ENCODE measurements at regions not wholly inside any gene's neighbourhood (a gene's known extent, or its start where the extent isn't known, plus 50 kb on each side); places are given as distances from the start of the nearest gene placed in this dataset.

- no peak for ATAC-seq (ENCODE audit: low read depth)
- in situ Hi-C loops (cut with MboI; ENCODE audit: low sequenced_read_pairs), result no loop called here
- ChIA-PET CTCF (no interaction called here), POLR2A (ENCODE audit: unreplicated experiment) (no interaction called here)
- H2BK120ac ChIP-seq (ENCODE audit: low read depth, low read length), result no peak overlapping the region
- H3K14ac ChIP-seq (replicated peaks; ENCODE audit: low read depth, low read length), result no peak overlapping the region
- H3K9ac ChIP-seq (ENCODE audit: low read depth, low read length), result no peak overlapping the region
- no CpG with 5 or more reads among the region's 2 CpGs for WGBS, 2 experiments (ENCODE audit: extremely low coverage in 2 of 2, insufficient read length in 1 of 2)
- no peak overlapping the region for H3K4me3 ChIP-seq (ENCODE audit: insufficient read depth, low read depth, low read length)
- H4K20me1 ChIP-seq (ENCODE audit: insufficient read depth, low read length), result no peaks in the 10 kb centered on the region
- H3K23ac ChIP-seq (ENCODE audit: low read depth, low read length), result no peak overlapping the region
- dilution Hi-C loops (cut with HindIII; ENCODE audit: low sequenced_read_pairs, unreplicated experiment), result no loop called here
- H3K18ac ChIP-seq (ENCODE audit: low read depth, low read length), result no peak overlapping the region
- no peak overlapping the region for H2BK20ac ChIP-seq (ENCODE audit: low read depth, low read length)
- H3K9me1 ChIP-seq (ENCODE audit: insufficient read depth, low read length), result no peaks in the 10 kb centered on the region
- no peak overlapping the region for H2BK5ac ChIP-seq (ENCODE audit: low read depth, low read length, poor library complexity, severe bottlenecking)
- H3K36me3 ChIP-seq (ENCODE audit: control insufficient read depth, insufficient read depth, low read length), result no peaks in the 10 kb centered on the region
- no peak overlapping the region for H3K27ac ChIP-seq (ENCODE audit: insufficient read depth, low read length)
- no peak overlapping the region for H3K56ac ChIP-seq (ENCODE audit: extremely low read depth, insufficient read depth, low read length)
- no peak overlapping the region for H4K5ac ChIP-seq (ENCODE audit: low read depth, low read length)
- H2BK15ac ChIP-seq (ENCODE audit: low read depth, low read length), result no peak overlapping the region
- no peak for DNase-seq
- no peak overlapping the region for H2AK5ac ChIP-seq (ENCODE audit: low read depth, low read length)
- no peak overlapping the region for H4K91ac ChIP-seq (ENCODE audit: insufficient read depth, low read depth, low read length)
- no peak overlapping the region for H2AFZ ChIP-seq (replicated peaks; ENCODE audit: low read length, poor library complexity)
- no peaks in the 10 kb centered on the region for H3K27me3 ChIP-seq (ENCODE audit: control insufficient read depth, insufficient read depth, low read length)
- no peaks in the 10 kb centered on the region for H3K9me3 ChIP-seq (ENCODE audit: control insufficient read depth, insufficient read depth, low read length)
- TF ChIP-seq NFE2L2 (IDR thresholded peaks at IDR 0.05; ENCODE audit: low read depth, low read length) (no peak), BHLHE40 (IDR thresholded peaks at IDR 0.05; ENCODE audit: low read depth, low read length) (no peak), RCOR1 (IDR thresholded peaks at IDR 0.05; ENCODE audit: insufficient replicate concordance, low read length) (no peak)
- no peaks in the 10 kb centered on the region for H3K79me1 ChIP-seq (ENCODE audit: low read depth in 1 of 2, low read length in 2 of 2)
- no peak overlapping the region for H3K4me2 ChIP-seq (ENCODE audit: low read depth, low read length)
- BruUV-seq (replicated peaks), result no TSS peak
- intact Hi-C loops (cut with micrococcal nuclease), result no loop called here
- H3K4me1 ChIP-seq (ENCODE audit: control insufficient read depth, insufficient read depth, low read length), result no peaks in the 10 kb centered on the region
- H4K8ac ChIP-seq (ENCODE audit: low read depth in 2 of 2, low read length in 2 of 2), result no peak overlapping the region
- H2AK9ac ChIP-seq (replicated peaks; ENCODE audit: low read depth, low read length, poor library complexity), result no peak overlapping the region
- no peak overlapping the region for H3K4ac ChIP-seq (ENCODE audit: low read depth, low read length)
Observed at GRCh38 chr5:17766031-17766430, 131.8 kb downstream of the TAF11L14 start.

Data from IMR-90 (cell line).